DND-41 (cell line): ENCODE measurements at regions not wholly inside any gene's neighbourhood (a gene's known extent, or its start where the extent isn't known, plus 50 kb on each side); places are given as distances from the start of the nearest gene placed in this dataset.

Source experiments
- ATAC-seq: fragments of 200-7000 bp; cut with Tn5 transposase; 3 replicates; pipeline ENCODE4 v1.9.1; 2021; ENCODE audit warnings: low read depth; ENCODE audit not compliant: insufficient read depth
- DNase-seq: peaks from one replicate; pipeline ENCODE4 v3.0.0-alpha.2; 2020
- H2AFZ ChIP-seq: 2 replicates; pipeline ENCODE4 v1.6.0; 2012; ENCODE audit warnings: low read depth, low read length
- H3K27ac ChIP-seq: 2 replicates; pipeline ENCODE4 v1.5.1; 2012; ENCODE audit warnings: low read length, inconsistent platforms
- H3K27me3 ChIP-seq: fragments of 200-600 bp; sonication (generic); 2 replicates; pipeline ENCODE4 v1.6.0; 2012; ENCODE audit warnings: low read length, mild to moderate bottlenecking, inconsistent platforms; ENCODE audit not compliant: insufficient read depth, poor library complexity
- H3K36me3 ChIP-seq: 2 replicates; pipeline ENCODE4 v1.5.1; 2012; ENCODE audit warnings: low read length, inconsistent platforms; ENCODE audit not compliant: insufficient read depth
- H3K4me1 ChIP-seq: 2 replicates; pipeline ENCODE4 v1.5.1; 2012; ENCODE audit warnings: mild to moderate bottlenecking, low read length; ENCODE audit not compliant: insufficient read depth
- H3K4me2 ChIP-seq: 2 replicates; pipeline ENCODE4 v1.6.0; 2012; ENCODE audit warnings: mild to moderate bottlenecking, moderate library complexity, low read length, inconsistent platforms; ENCODE audit not compliant: insufficient read depth
- H3K4me3 ChIP-seq, 2 experiments: fragments of 200-600 bp in 1 of 2; shearing (Covaris generic) in 1 of 2; 2 replicates each; pipeline ENCODE4 v1.5.1; 2012 to 2016; ENCODE audit warnings: inconsistent platforms in 2 of 2, low read length in 2 of 2, mild to moderate bottlenecking in 2 of 2, low read depth in 1 of 2, moderate library complexity in 1 of 2
- H3K79me2 ChIP-seq: 2 replicates; pipeline ENCODE4 v1.6.0; 2012; ENCODE audit warnings: low read length, inconsistent platforms; ENCODE audit not compliant: insufficient read depth
- H3K9ac ChIP-seq: 2 replicates; pipeline ENCODE4 v1.6.0; 2012; ENCODE audit warnings: low read depth, mild to moderate bottlenecking, inconsistent platforms, low read length, moderate library complexity
- H3K9me3 ChIP-seq: 2 replicates; pipeline ENCODE4 v1.5.1; 2012; ENCODE audit warnings: low read length, moderate library complexity, mild to moderate bottlenecking, inconsistent platforms; ENCODE audit not compliant: insufficient read depth, severe bottlenecking
- H4K20me1 ChIP-seq: 2 replicates; pipeline ENCODE4 v1.6.0; 2012; ENCODE audit warnings: low read length; ENCODE audit not compliant: insufficient read depth
- CTCF ChIP-seq: IDR thresholded peaks from 2 replicates; pipeline ENCODE4 v1.5.1; 2012; ENCODE audit warnings: borderline replicate concordance, low read length, moderate library complexity, mild to moderate bottlenecking; ENCODE audit not compliant: poor library complexity, severe bottlenecking; ENCODE audit errors: extremely low read depth
- EZH2 ChIP-seq: IDR thresholded peaks from 3 replicates; pipeline ENCODE4 v1.6.1; 2012; ENCODE audit warnings: borderline replicate concordance, low read depth, mild to moderate bottlenecking, moderate library complexity, low read length, inconsistent platforms; ENCODE audit not compliant: severe bottlenecking

GRCh38 chr9:107090218-107090617, 192.9 kb upstream of the RAD23B start:
- no peaks in the 10 kb centered on the region for H3K9me3 ChIP-seq
- no peaks in the 10 kb centered on the region for H3K27me3 ChIP-seq
- no peak overlapping the region for H3K4me2 ChIP-seq
- H3K4me3 ChIP-seq = no peak overlapping the region
- TF ChIP-seq EZH2 (no peak), CTCF (no peak)
- H3K27ac ChIP-seq = no peak overlapping the region
- ATAC-seq (no peak), DNase-seq (no peak)
- H3K4me1 ChIP-seq = no peaks in the 10 kb centered on the region
- no peak overlapping the region for H2AFZ ChIP-seq
- H3K9ac ChIP-seq = no peak overlapping the region
- no peaks in the 10 kb centered on the region for H4K20me1 ChIP-seq
- H3K36me3 ChIP-seq = no peaks in the 10 kb centered on the region
- H3K79me2 ChIP-seq = no peaks in the 10 kb centered on the region

- no peak overlapping the region for H3K9ac ChIP-seq
- no peaks in the 10 kb centered on the region for H3K36me3 ChIP-seq
- ATAC-seq (no peak), DNase-seq (no peak)
- no peak overlapping the region for H3K27ac ChIP-seq
- no peak overlapping the region for H3K4me3 ChIP-seq
- H3K4me2 ChIP-seq = no peak overlapping the region
- H4K20me1 ChIP-seq = no peaks in the 10 kb centered on the region
- no peak overlapping the region for H2AFZ ChIP-seq
- H3K79me2 ChIP-seq = no peaks in the 10 kb centered on the region
- no peaks in the 10 kb centered on the region for H3K4me1 ChIP-seq
- no peak for TF ChIP-seq EZH2
- TF ChIP-seq CTCF = no peak
- no peaks in the 10 kb centered on the region for H3K27me3 ChIP-seq
- H3K9me3 ChIP-seq = no peaks in the 10 kb centered on the region
These were observed 189.6 kb upstream of the RAD23B start for GRCh38 chr9:107093365-107094060.

- no peak overlapping the region for H3K9ac ChIP-seq
- no peaks in the 10 kb centered on the region for H3K79me2 ChIP-seq
- TF ChIP-seq CTCF (no peak), EZH2 (no peak)
- H3K27me3 ChIP-seq = no peaks in the 10 kb centered on the region
- no peaks in the 10 kb centered on the region for H3K4me1 ChIP-seq
- no peaks in the 10 kb centered on the region for H3K9me3 ChIP-seq
- no peak overlapping the region for H3K27ac ChIP-seq
- no peak overlapping the region for H2AFZ ChIP-seq
- ATAC-seq (no peak), DNase-seq (no peak)
- no peaks in the 10 kb centered on the region for H3K36me3 ChIP-seq
- H4K20me1 ChIP-seq = no peaks in the 10 kb centered on the region
- H3K4me3 ChIP-seq = no peak overlapping the region
- H3K4me2 ChIP-seq = no peak overlapping the region
These were observed 188.7 kb upstream of the RAD23B start for GRCh38 chr9:107094370-107094769.
